Endothelial cell (in vitro differentiated cells): ENCODE measurements at regions not wholly inside any gene's neighbourhood (a gene's known extent, or its start where the extent isn't known, plus 50 kb on each side); places are given as distances from the start of the nearest gene placed in this dataset.

Experiments used
- DNase-seq: peaks from one replicate; pipeline ENCODE4 v3.0.0; 2021; ENCODE audit warnings: low spot score
- H3K27ac Mint-ChIP-seq: one replicate; pipeline ENCODE4 v1.8.0; 2021; ENCODE audit warnings: mixed read lengths, inconsistent platforms; ENCODE audit not compliant: unreplicated experiment
- H3K27me3 Mint-ChIP-seq: one replicate; pipeline ENCODE4 v1.8.0; 2021; ENCODE audit warnings: mild to moderate bottlenecking, moderate library complexity, mixed read lengths, inconsistent platforms; ENCODE audit not compliant: unreplicated experiment
- H3K36me3 Mint-ChIP-seq: one replicate; pipeline ENCODE4 v1.8.0; 2021; ENCODE audit warnings: mild to moderate bottlenecking, low read depth, mixed read lengths, inconsistent platforms; ENCODE audit not compliant: unreplicated experiment
- H3K4me1 Mint-ChIP-seq: one replicate; pipeline ENCODE4 v1.8.0; 2021; ENCODE audit warnings: mild to moderate bottlenecking, mixed read lengths, inconsistent platforms; ENCODE audit not compliant: unreplicated experiment
- H3K4me3 Mint-ChIP-seq: one replicate; pipeline ENCODE4 v1.8.0; 2021; ENCODE audit warnings: mild to moderate bottlenecking, mixed read lengths, inconsistent platforms; ENCODE audit not compliant: unreplicated experiment
- H3K9me3 Mint-ChIP-seq: one replicate; pipeline ENCODE4 v1.8.0; 2021; ENCODE audit warnings: mixed read lengths, inconsistent platforms; ENCODE audit not compliant: unreplicated experiment
- TF ChIP-seq, protein P1 (sequence below): fragments of 200-600 bp; sonication (generic); IDR thresholded peaks from one replicate; pipeline ENCODE4 v1.5.0; 2021; ENCODE audit warnings: antibody characterized with exemption; ENCODE audit not compliant: unreplicated experiment

DNA sequence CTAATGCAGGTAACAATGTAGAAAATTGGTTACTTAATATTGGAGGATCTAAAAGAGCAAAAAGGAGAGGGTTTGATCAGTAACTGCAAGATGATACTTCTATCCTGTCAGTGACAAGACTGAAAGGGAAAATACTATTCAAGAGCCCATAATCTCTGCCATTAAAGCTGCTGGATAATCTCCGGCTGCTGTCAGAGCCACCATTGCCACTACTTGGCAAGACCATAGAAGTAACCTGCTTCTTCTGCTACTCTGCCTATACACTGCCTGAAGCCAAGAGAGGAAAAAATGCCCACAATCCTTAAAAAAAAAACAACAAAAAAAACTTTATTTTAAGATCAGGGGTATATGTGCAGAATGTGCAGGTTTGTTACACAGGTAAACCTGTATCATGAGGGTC lies 386.5 kb upstream of the ID4 start:
- Mint-ChIP-seq H3K27me3 (no peaks in the 10 kb centered on the region), H3K4me3 (no peak overlapping the region), H3K27ac (no peak overlapping the region), H3K36me3 (no peaks in the 10 kb centered on the region), H3K4me1 (no peaks in the 10 kb centered on the region), H3K9me3 (no peaks in the 10 kb centered on the region)
- DNase-seq = no peak
- TF ChIP-seq, protein P1, sequence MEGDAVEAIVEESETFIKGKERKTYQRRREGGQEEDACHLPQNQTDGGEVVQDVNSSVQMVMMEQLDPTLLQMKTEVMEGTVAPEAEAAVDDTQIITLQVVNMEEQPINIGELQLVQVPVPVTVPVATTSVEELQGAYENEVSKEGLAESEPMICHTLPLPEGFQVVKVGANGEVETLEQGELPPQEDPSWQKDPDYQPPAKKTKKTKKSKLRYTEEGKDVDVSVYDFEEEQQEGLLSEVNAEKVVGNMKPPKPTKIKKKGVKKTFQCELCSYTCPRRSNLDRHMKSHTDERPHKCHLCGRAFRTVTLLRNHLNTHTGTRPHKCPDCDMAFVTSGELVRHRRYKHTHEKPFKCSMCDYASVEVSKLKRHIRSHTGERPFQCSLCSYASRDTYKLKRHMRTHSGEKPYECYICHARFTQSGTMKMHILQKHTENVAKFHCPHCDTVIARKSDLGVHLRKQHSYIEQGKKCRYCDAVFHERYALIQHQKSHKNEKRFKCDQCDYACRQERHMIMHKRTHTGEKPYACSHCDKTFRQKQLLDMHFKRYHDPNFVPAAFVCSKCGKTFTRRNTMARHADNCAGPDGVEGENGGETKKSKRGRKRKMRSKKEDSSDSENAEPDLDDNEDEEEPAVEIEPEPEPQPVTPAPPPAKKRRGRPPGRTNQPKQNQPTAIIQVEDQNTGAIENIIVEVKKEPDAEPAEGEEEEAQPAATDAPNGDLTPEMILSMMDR = no peak

DNA sequence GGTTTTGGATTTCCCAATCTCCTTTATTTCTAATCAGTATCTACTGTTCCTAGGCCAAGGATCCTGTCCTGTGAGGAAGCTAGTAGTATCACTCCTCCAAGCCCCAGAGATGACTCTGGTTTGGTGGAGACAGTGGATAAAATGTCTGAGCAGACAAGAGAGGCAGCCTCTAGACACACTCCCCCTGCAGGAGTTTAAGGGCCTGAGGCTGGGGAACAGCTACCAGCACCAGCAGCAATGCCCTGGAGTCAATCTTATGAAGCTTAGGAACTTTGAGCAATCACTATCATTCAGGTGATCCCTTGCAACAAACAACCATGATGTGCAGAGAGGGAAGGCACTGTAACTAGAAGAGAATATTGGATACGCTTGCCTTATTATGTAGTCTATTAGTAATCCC lies 384.7 kb upstream of the ID4 start:
- no peak overlapping the region for H3K4me3 Mint-ChIP-seq
- DNase-seq = no peak
- no peaks in the 10 kb centered on the region for H3K36me3 Mint-ChIP-seq
- H3K27me3 Mint-ChIP-seq = no peaks in the 10 kb centered on the region
- no peaks in the 10 kb centered on the region for H3K9me3 Mint-ChIP-seq
- H3K4me1 Mint-ChIP-seq = no peaks in the 10 kb centered on the region
- TF ChIP-seq, protein P1 = no peak
- H3K27ac Mint-ChIP-seq = no peak overlapping the region

DNA sequence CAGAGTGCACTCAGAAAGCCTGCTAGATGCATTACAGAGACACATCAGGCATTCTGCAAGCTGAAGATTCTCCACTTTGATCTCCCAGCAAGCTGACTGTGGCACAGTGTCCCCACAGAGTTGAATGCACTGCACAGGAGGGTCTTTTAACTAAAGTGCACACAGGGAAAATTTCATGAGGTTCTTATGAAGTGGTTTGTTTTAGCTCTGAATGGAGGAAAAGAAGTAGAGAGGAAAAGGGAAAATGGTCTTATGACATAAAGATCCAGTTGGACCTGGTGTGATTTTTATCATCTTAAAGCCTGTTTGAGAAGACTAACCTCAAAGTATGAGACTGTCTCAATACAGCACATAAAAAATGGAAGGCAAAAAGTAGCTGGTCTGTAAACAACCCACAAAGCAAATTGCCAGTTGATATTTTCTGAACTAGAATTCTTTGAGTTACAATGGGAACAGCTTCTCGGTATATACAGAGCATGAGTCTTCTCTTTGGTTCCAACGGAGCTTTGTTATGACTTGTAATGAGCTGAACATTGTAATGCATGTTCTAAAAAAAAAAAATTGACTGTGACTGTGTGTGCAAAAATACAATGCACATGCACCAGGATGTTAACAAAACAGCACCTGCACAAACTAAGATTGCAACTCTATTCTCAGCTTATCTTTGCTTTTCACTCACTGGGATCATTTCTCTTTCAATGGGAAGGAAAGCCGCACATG lies 383.0 kb upstream of the ID4 start:
- no peaks in the 10 kb centered on the region for H3K9me3 Mint-ChIP-seq
- no peak for DNase-seq
- no peak overlapping the region for H3K4me3 Mint-ChIP-seq
- no peaks in the 10 kb centered on the region for H3K27me3 Mint-ChIP-seq
- TF ChIP-seq, protein P1 = no peak
- no peaks in the 10 kb centered on the region for H3K36me3 Mint-ChIP-seq
- no peak overlapping the region for H3K27ac Mint-ChIP-seq
- no peaks in the 10 kb centered on the region for H3K4me1 Mint-ChIP-seq

DNA sequence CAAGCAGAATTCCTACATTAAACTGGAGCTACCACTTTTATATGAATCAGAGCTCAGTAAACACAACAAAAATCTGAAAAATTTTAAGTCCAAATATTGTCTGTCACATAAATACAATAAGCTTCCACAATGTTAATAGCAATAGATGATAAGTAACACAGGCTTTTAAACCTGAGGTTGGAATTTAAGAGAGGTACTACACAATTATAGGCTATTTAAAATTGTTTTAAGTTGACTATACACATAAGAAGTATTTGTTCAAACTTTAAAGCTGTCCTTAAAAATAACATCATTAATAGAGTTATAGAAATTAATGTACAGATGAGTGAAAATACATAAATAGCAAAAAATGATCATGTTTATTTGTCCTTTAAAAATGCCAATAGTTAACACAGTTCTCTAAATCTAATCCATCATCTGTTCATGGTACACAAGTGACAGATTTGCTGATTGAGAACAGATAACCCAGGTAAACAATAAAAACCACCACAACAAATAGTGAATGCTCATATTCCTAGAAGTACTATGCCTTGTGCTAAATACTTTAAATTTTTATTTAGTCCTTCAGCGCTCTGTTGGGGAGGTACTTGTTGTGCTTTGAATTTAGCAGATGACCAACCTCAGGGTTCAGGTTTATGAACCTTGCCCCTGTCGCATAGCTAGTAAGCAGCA lies 382.3 kb upstream of the ID4 start:
- Mint-ChIP-seq H3K27me3 (no peaks in the 10 kb centered on the region), H3K9me3 (no peaks in the 10 kb centered on the region), H3K36me3 (no peaks in the 10 kb centered on the region), H3K4me3 (no peak overlapping the region), H3K27ac (no peak overlapping the region), H3K4me1 (no peaks in the 10 kb centered on the region)
- TF ChIP-seq, protein P1 = no peak
- DNase-seq = no peak

DNA sequence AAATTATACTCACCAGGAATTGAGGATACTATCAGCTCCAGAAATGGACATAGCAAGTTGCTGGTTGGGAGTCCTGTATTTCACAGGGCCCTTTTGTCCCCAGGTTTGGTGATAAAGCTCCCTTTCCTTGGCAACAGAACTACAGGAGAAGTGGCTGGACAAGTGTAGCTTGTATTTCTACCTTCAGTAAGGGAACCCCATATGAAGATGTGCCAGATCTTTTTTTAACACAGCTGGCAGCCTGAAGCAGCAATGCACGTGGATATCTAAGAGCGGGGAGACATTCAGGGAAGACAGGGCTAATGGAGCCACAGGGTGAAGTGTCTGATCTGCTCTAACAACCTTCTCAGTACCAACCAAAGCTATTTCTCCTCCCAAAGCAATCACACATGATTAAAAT lies 373.9 kb upstream of the ID4 start:
- Mint-ChIP-seq H3K4me1 (no peaks in the 10 kb centered on the region), H3K9me3 (no peaks in the 10 kb centered on the region), H3K27ac (no peak overlapping the region), H3K4me3 (no peak overlapping the region), H3K36me3 (no peaks in the 10 kb centered on the region), H3K27me3 (no peaks in the 10 kb centered on the region)
- TF ChIP-seq, protein P1 = no peak
- no peak for DNase-seq
